ENCODE measurements at regions not wholly inside any gene's neighbourhood (a gene's known extent, or its start where the extent isn't known, plus 50 kb on each side); places are given as distances from the start of the nearest gene placed in this dataset.

GRCh38 chr4:74661427-74662201 is 132.7 kb downstream of the BTC start:
- no peaks in the 10 kb centered on the region for H3K4me1 ChIP-seq (ENCODE audit: control insufficient read depth, insufficient read depth, low read length)
- no peak overlapping the region for H3K9ac ChIP-seq (ENCODE audit: low read length)
- H3K36me3 ChIP-seq (ENCODE audit: control insufficient read depth, insufficient read depth, low read length): no peaks in the 10 kb centered on the region
- H3K27ac ChIP-seq (ENCODE audit: low read depth, low read length): no peak overlapping the region
- H3K27me3 ChIP-seq (ENCODE audit: control insufficient read depth, insufficient read depth, low read length): no peaks in the 10 kb centered on the region
- no peak overlapping the region for H3K4me3 ChIP-seq (ENCODE audit: low read length)

GRCh38 chr4:74663631-74664030 is 130.7 kb downstream of the BTC start:
- no peak overlapping the region for H3K27ac ChIP-seq (ENCODE audit: low read depth, low read length)
- H3K4me3 ChIP-seq (ENCODE audit: low read length): no peak overlapping the region
- H3K9ac ChIP-seq (ENCODE audit: low read length): no peak overlapping the region
- no peaks in the 10 kb centered on the region for H3K4me1 ChIP-seq (ENCODE audit: control insufficient read depth, insufficient read depth, low read length)
- no peaks in the 10 kb centered on the region for H3K27me3 ChIP-seq (ENCODE audit: control insufficient read depth, insufficient read depth, low read length)
- H3K36me3 ChIP-seq (ENCODE audit: control insufficient read depth, insufficient read depth, low read length): no peaks in the 10 kb centered on the region

GRCh38 chr4:74665346-74665745 is 129.0 kb downstream of the BTC start:
- H3K4me1 ChIP-seq (ENCODE audit: control insufficient read depth, insufficient read depth, low read length): no peaks in the 10 kb centered on the region
- no peaks in the 10 kb centered on the region for H3K27me3 ChIP-seq (ENCODE audit: control insufficient read depth, insufficient read depth, low read length)
- no peak overlapping the region for H3K4me3 ChIP-seq (ENCODE audit: low read length)
- H3K36me3 ChIP-seq (ENCODE audit: control insufficient read depth, insufficient read depth, low read length): no peaks in the 10 kb centered on the region
- no peak overlapping the region for H3K27ac ChIP-seq (ENCODE audit: low read depth, low read length)
- H3K9ac ChIP-seq (ENCODE audit: low read length): no peak overlapping the region

GRCh38 chr4:74665876-74666275 is 128.4 kb downstream of the BTC start:
- Histone ChIP-seq H3K27ac (ENCODE audit: low read depth, low read length) (no peak overlapping the region), H3K4me3 (ENCODE audit: low read length) (no peak overlapping the region), H3K27me3 (ENCODE audit: control insufficient read depth, insufficient read depth, low read length) (no peaks in the 10 kb centered on the region), H3K9ac (ENCODE audit: low read length) (no peak overlapping the region), H3K36me3 (ENCODE audit: control insufficient read depth, insufficient read depth, low read length) (no peaks in the 10 kb centered on the region), H3K4me1 (ENCODE audit: control insufficient read depth, insufficient read depth, low read length) (no peaks in the 10 kb centered on the region)

- Histone ChIP-seq H3K27me3 (ENCODE audit: control insufficient read depth, insufficient read depth, low read length) (no peaks in the 10 kb centered on the region), H3K36me3 (ENCODE audit: control insufficient read depth, insufficient read depth, low read length) (no peaks in the 10 kb centered on the region), H3K4me1 (ENCODE audit: control insufficient read depth, insufficient read depth, low read length) (no peaks in the 10 kb centered on the region), H3K4me3 (ENCODE audit: low read length) (no peak overlapping the region), H3K27ac (ENCODE audit: low read depth, low read length) (no peak overlapping the region), H3K9ac (ENCODE audit: low read length) (no peak overlapping the region)
Observed at GRCh38 chr4:74667438-74667837, 126.9 kb downstream of the BTC start.

- Histone ChIP-seq H3K27me3 (ENCODE audit: control insufficient read depth, insufficient read depth, low read length) (no peaks in the 10 kb centered on the region), H3K4me1 (ENCODE audit: control insufficient read depth, insufficient read depth, low read length) (no peaks in the 10 kb centered on the region), H3K4me3 (ENCODE audit: low read length) (no peak overlapping the region), H3K36me3 (ENCODE audit: control insufficient read depth, insufficient read depth, low read length) (no peaks in the 10 kb centered on the region), H3K9ac (ENCODE audit: low read length) (no peak overlapping the region), H3K27ac (ENCODE audit: low read depth, low read length) (no peak overlapping the region)
Observed at GRCh38 chr4:74667944-74668343, 126.4 kb downstream of the BTC start.

GRCh38 chr4:74669702-74670101 is 124.6 kb downstream of the BTC start:
- Histone ChIP-seq H3K4me1 (ENCODE audit: control insufficient read depth, insufficient read depth, low read length) (no peaks in the 10 kb centered on the region), H3K4me3 (ENCODE audit: low read length) (no peak overlapping the region), H3K36me3 (ENCODE audit: control insufficient read depth, insufficient read depth, low read length) (no peaks in the 10 kb centered on the region), H3K27me3 (ENCODE audit: control insufficient read depth, insufficient read depth, low read length) (no peaks in the 10 kb centered on the region), H3K27ac (ENCODE audit: low read depth, low read length) (no peak overlapping the region), H3K9ac (ENCODE audit: low read length) (no peak overlapping the region)

GRCh38 chr4:74670583-74670982 is 123.7 kb downstream of the BTC start:
- Histone ChIP-seq H3K9ac (ENCODE audit: low read length) (no peak overlapping the region), H3K4me3 (ENCODE audit: low read length) (no peak overlapping the region), H3K36me3 (ENCODE audit: control insufficient read depth, insufficient read depth, low read length) (no peaks in the 10 kb centered on the region), H3K4me1 (ENCODE audit: control insufficient read depth, insufficient read depth, low read length) (no peaks in the 10 kb centered on the region), H3K27ac (ENCODE audit: low read depth, low read length) (no peak overlapping the region), H3K27me3 (ENCODE audit: control insufficient read depth, insufficient read depth, low read length) (no peaks in the 10 kb centered on the region)

- H3K36me3 ChIP-seq (ENCODE audit: control insufficient read depth, insufficient read depth, low read length): no peaks in the 10 kb centered on the region
- H3K4me3 ChIP-seq (ENCODE audit: low read length): no peak overlapping the region
- H3K9ac ChIP-seq (ENCODE audit: low read length): no peak overlapping the region
- H3K27ac ChIP-seq (ENCODE audit: low read depth, low read length): no peak overlapping the region
- H3K27me3 ChIP-seq (ENCODE audit: control insufficient read depth, insufficient read depth, low read length): no peaks in the 10 kb centered on the region
- H3K4me1 ChIP-seq (ENCODE audit: control insufficient read depth, insufficient read depth, low read length): no peaks in the 10 kb centered on the region
Observed at GRCh38 chr4:74671080-74671698, 123.1 kb downstream of the BTC start.

- Histone ChIP-seq H3K4me3 (ENCODE audit: low read length) (no peak overlapping the region), H3K4me1 (ENCODE audit: control insufficient read depth, insufficient read depth, low read length) (no peaks in the 10 kb centered on the region), H3K36me3 (ENCODE audit: control insufficient read depth, insufficient read depth, low read length) (no peaks in the 10 kb centered on the region), H3K27ac (ENCODE audit: low read depth, low read length) (no peak overlapping the region), H3K27me3 (ENCODE audit: control insufficient read depth, insufficient read depth, low read length) (no peaks in the 10 kb centered on the region), H3K9ac (ENCODE audit: low read length) (no peak overlapping the region)
Observed at GRCh38 chr4:74674750-74675149, 119.6 kb downstream of the BTC start.

- Histone ChIP-seq H3K27ac (ENCODE audit: low read depth, low read length) (no peak overlapping the region), H3K9ac (ENCODE audit: low read length) (no peak overlapping the region), H3K27me3 (ENCODE audit: control insufficient read depth, insufficient read depth, low read length) (no peaks in the 10 kb centered on the region), H3K36me3 (ENCODE audit: control insufficient read depth, insufficient read depth, low read length) (no peaks in the 10 kb centered on the region), H3K4me1 (ENCODE audit: control insufficient read depth, insufficient read depth, low read length) (no peaks in the 10 kb centered on the region), H3K4me3 (ENCODE audit: low read length) (no peak overlapping the region)
Observed at GRCh38 chr4:74675673-74676279, 118.5 kb downstream of the BTC start.

GRCh38 chr4:74682567-74683359 is 111.6 kb downstream of the BTC start:
- no peak overlapping the region for H3K9ac ChIP-seq (ENCODE audit: low read length)
- no peak overlapping the region for H3K27ac ChIP-seq (ENCODE audit: low read depth, low read length)
- H3K27me3 ChIP-seq (ENCODE audit: control insufficient read depth, insufficient read depth, low read length): no peaks in the 10 kb centered on the region
- no peaks in the 10 kb centered on the region for H3K36me3 ChIP-seq (ENCODE audit: control insufficient read depth, insufficient read depth, low read length)
- H3K4me3 ChIP-seq (ENCODE audit: low read length): no peak overlapping the region
- no peaks in the 10 kb centered on the region for H3K4me1 ChIP-seq (ENCODE audit: control insufficient read depth, insufficient read depth, low read length)
